ENCODE measurements at regions not wholly inside any gene's neighbourhood (a gene's known extent, or its start where the extent isn't known, plus 50 kb on each side); places are given as distances from the start of the nearest gene placed in this dataset.
"Not testable (repeated sequence)": the region's sequence is repeated elsewhere in the genome, so short reads cannot be mapped to it uniquely, and the experiment has no call there.

- no peak for TF ChIP-seq CTCF (IDR thresholded peaks at IDR 0.05; ENCODE audit: extremely low read depth, missing control alignments)
- DNase-seq (ENCODE audit: low spot score) = no peak
These were observed 335.6 kb upstream of the GLI3 start for GRCh38 chr7:42572561-42572960.

GRCh38 chr7:42572056-42572455 lies 335.0 kb upstream of the GLI3 start:
- DNase-seq (ENCODE audit: low spot score) = no peak
- TF ChIP-seq CTCF (IDR thresholded peaks at IDR 0.05; ENCODE audit: extremely low read depth, missing control alignments) = no peak

GRCh38 chr7:42570944-42571343 lies 333.9 kb upstream of the GLI3 start:
- no peak for TF ChIP-seq CTCF (IDR thresholded peaks at IDR 0.05; ENCODE audit: extremely low read depth, missing control alignments)
- no peak for DNase-seq (ENCODE audit: low spot score)

- TF ChIP-seq CTCF (IDR thresholded peaks at IDR 0.05; ENCODE audit: extremely low read depth, missing control alignments) = no peak
These were observed 330.0 kb upstream of the GLI3 start for GRCh38 chr7:42567051-42567450.

GRCh38 chr7:42561797-42562196 lies 324.8 kb upstream of the GLI3 start:
- TF ChIP-seq CTCF (IDR thresholded peaks at IDR 0.05; ENCODE audit: extremely low read depth, missing control alignments) = no peak
- DNase-seq (ENCODE audit: low spot score) = no peak

More at GRCh38 chr7:42567051-42567450, 330.0 kb upstream of the GLI3 start:
- no peak for DNase-seq (ENCODE audit: low spot score)

GRCh38 chr7:42560866-42561265 lies 323.9 kb upstream of the GLI3 start:
- DNase-seq (ENCODE audit: low spot score) = no peak
- TF ChIP-seq CTCF (IDR thresholded peaks at IDR 0.05; ENCODE audit: extremely low read depth, missing control alignments) = no peak

GRCh38 chr7:42554932-42555331 lies 317.9 kb upstream of the GLI3 start:
- DNase-seq (ENCODE audit: low spot score) = not testable (repeated sequence)

GRCh38 chr7:42552227-42552626 lies 315.2 kb upstream of the GLI3 start:
- TF ChIP-seq CTCF (IDR thresholded peaks at IDR 0.05; ENCODE audit: extremely low read depth, missing control alignments) = no peak
- no peak for DNase-seq (ENCODE audit: low spot score)
